ENCODE measurements at regions not wholly inside any gene's neighbourhood (a gene's known extent, or its start where the extent isn't known, plus 50 kb on each side); places are given as distances from the start of the nearest gene placed in this dataset.

DNA sequence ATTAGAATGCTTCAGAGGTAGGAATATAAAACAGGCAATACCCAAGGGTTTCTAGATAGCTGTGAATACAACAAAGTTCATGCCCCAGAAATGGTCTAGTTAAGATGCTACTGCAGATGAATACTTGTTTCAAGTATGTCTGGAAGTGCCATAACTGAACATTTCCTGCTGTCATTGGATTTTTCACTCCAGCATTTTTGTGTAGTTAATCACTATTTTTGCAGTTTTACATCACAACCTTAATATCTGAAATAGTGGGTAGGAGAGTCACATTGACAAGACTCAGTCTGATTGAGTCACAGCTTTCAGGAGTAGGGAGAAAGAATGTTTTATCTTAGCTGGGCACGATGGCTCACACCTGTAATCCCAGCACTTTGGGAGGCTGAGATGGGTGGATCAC is 126.4 kb upstream of the C1orf21 start:
- in situ Hi-C loops (cut with HindIII; ENCODE audit: low sequenced_read_pairs): no loop called here

GRCh38 chr1:184262109-184262508 is 124.7 kb upstream of the C1orf21 start:
- in situ Hi-C loops (cut with HindIII; ENCODE audit: low sequenced_read_pairs): no loop called here

DNA sequence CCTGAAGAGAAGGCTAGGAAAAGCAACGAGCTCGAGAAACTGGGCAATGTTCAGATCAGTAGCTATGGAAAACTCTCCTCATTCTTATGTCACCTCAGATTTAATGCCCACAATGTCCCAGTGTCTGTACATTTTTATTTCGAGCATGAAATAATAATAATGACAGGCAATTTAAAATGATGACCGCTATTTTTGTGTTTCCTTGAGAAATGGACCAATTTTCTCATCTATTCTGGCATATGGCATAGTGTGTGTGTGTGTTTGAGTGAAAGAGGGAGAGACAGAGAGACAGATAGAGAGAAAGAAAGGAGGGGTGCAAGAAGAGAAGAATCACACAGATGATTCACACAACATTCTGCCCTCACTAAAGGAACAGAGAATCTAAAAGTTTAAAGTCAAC is 119.1 kb upstream of the C1orf21 start:
- in situ Hi-C loops (cut with HindIII; ENCODE audit: low sequenced_read_pairs): no loop called here

GRCh38 chr1:184270556-184270955 is 116.3 kb upstream of the C1orf21 start:
- in situ Hi-C loops (cut with HindIII; ENCODE audit: low sequenced_read_pairs): no loop called here

DNA sequence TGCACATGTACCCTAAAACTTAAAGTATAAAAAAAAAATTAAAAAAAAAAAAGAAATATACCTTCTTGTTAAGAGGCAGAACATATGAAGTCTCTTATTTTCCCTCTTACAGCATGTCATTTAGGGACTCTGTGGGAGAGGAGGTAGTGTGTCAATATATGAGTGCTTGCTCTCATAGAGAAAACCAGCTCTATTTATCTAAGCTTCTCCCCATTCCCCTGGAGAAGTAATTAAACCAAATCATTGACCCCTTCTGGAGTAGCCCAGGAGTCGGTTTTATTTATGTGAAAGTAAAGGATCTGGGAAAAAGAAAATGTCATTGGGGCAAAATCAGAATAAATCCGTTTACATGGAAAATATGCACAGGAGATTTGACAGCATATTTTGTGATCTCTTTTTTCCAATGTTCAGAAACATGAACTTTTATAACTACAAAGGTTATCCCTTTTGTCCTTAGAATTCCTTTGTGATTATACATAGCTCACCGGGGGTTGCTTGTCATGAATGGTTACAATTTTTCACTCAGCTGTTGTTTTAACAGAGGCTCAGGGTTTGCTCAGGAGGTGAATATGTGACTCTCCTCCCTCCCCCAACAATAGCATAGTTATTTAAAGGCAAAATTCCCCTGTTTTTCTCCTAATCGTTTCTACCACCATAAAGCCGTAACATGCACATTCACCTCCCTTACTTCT is 114.5 kb upstream of the C1orf21 start:
- in situ Hi-C loops (cut with HindIII; ENCODE audit: low sequenced_read_pairs): no loop called here

DNA sequence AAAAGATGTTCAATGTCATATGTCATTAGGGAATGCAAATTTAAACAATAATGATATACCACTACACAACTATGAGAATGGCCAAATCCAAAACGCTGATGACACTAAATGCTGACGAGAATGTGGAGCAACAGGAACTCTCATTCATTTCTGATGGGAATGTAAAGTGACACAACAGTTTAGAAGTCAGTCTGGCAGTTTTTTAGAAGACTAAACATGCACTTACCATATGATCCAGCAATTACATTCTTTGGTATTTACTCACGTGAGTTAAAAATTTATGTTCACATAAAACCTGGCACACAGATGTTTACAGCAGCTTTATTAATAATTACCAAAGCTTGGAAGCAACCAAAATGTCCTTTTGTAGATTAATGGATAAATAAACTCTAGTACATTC is 110.4 kb upstream of the C1orf21 start:
- in situ Hi-C loops (cut with HindIII; ENCODE audit: low sequenced_read_pairs): no loop called here

GRCh38 chr1:184279911-184280458 is 106.8 kb upstream of the C1orf21 start:
- in situ Hi-C loops (cut with HindIII; ENCODE audit: low sequenced_read_pairs): no loop called here

DNA sequence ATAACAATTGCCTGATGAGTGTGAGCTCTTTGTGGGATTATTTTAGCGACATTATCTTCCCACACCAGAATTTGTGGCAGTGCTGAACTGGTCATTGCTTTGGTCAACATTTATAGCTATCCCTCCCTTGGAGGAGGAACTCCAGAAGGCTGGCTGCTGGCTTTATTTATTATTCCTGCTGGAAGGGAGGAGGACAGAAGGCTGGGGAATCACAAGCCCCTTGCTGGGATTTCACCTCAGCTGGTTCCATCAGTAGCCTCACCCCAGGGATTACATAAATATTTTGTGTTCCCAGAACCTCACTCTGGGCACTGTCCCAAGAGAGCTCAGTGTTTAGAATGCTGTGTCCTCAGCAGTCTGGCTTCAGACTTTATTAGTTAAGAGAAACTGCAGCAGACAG is 102.8 kb upstream of the C1orf21 start:
- in situ Hi-C loops (cut with HindIII; ENCODE audit: low sequenced_read_pairs): no loop called here

- in situ Hi-C loops (cut with HindIII; ENCODE audit: low sequenced_read_pairs): no loop called here
Observed at GRCh38 chr1:184284900-184285299, 101.9 kb upstream of the C1orf21 start.

GRCh38 chr1:184285401-184286087 is 101.3 kb upstream of the C1orf21 start:
- in situ Hi-C loops (cut with HindIII; ENCODE audit: low sequenced_read_pairs): no loop called here

DNA sequence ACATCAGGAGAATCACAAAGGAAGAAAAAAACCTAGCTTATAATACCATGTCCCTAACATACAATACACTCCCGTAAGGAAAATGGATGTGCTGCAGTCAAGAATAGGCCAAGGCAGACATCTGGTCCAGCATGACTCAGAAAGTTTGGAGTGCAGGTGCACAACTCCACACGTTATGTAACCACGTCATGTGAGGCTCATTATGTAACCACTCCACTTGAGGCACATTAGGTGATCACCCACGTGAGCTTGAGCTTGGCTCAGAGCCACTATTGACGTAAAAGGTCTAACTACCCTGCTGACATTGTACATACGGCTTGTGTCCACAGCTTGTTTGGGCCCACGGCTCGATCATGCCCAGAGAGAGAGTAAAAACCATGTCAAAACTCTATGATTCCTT is 99.8 kb upstream of the C1orf21 start:
- in situ Hi-C loops (cut with HindIII; ENCODE audit: low sequenced_read_pairs): no loop called here

GRCh38 chr1:184289825-184290550 is 96.8 kb upstream of the C1orf21 start:
- in situ Hi-C loops (cut with HindIII; ENCODE audit: low sequenced_read_pairs): no loop called here

DNA sequence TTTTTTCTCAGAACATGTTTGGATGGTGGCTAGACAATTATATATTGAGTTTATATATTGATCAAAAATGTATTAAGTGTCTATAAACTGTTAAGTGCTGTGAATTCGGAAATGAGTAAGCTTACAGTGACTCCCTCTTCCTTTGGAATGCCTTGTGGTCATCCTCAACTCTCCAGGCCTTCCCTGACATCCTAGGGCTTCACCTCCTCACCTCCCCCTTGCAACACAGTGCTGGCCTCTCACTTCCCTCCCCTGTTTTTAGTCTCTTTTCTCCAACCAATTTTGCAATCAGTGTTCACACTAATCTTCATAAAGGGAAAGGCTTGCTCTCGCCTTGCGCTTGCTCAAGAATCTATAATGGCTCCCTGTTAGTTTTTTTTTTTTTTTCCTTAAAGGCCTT is 95.1 kb upstream of the C1orf21 start:
- in situ Hi-C loops (cut with HindIII; ENCODE audit: low sequenced_read_pairs): no loop called here

DNA sequence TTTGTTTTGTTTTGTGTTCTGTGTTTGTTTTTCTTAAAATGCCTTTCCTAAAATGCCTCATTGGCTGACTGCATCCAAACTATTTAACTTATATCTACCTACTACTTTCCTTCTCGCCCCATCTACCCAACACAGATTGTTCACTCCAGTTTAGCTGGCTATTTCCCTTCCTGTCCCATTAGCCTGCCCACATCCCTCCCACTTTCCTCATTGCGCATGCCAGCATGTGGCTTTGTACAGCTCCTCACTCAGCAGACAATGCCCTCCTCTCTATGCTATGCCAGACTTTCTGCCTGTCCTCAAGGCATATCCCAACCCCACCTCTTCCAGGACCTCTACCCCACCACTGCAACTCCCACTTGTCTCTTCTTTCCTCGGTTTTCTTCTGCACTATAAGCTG is 94.7 kb upstream of the C1orf21 start:
- in situ Hi-C loops (cut with HindIII; ENCODE audit: low sequenced_read_pairs): no loop called here

GRCh38 chr1:184294101-184294500 is 92.7 kb upstream of the C1orf21 start:
- in situ Hi-C loops (cut with HindIII; ENCODE audit: low sequenced_read_pairs): no loop called here

DNA sequence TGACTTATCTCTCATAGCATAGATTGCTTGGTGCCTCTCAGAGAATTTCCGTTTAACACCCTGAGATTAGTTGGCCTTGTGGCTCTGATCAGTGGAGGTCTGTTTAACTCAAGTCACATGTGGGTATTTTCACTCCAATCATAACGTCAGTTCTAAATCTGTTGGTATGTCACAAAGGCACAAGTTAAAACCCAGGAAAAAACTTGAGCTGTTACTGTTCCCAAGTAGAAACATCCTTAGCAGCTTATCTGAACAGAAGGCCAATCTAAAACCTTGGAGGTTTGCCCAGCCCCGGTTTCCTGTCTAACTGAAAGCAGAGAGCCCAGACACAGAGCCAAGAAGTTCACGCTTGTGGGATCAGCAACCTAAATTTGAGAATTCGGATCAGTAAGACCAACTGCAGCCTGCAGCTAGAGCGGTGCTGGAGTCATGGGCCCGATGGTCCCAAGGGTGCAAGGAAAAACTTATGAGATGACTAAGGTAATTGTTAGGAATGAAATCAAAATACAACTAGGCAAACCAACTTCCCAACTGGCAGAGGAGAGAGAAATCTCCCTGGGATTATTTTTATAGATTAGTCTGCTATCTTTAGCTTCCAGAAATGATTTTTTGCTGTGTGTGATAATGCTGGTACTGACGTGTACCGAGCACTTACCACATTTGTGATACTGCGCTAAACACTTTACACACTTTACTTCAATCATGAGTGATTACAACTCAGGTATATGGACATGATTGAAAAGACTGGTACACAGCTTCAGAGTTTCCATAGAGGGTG is 90.2 kb upstream of the C1orf21 start:
- in situ Hi-C loops (cut with HindIII; ENCODE audit: low sequenced_read_pairs): no loop called here

DNA sequence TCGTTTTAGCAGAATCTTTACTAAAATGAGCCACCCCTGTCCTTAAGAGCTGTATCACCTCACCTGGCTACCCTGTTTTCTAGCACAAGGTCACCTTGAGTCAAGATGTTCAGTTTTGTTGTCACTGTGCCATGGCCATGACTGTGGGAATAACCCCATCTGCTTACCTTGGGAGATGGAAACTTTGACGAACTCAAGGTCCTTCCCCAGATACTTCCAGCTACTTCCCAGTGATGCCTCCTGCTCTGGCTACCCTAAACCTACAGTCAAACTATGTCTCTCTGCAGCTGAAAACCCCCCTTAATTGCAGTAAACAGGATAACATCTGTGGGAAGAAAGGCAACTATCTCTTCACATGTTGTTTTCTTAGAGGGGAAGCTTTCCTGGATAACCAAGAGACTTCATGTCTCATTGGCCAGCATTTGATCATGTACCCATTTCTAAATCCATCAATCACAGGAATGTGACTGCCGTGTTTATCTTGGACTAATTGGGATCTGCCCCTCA is 89.5 kb upstream of the C1orf21 start:
- in situ Hi-C loops (cut with HindIII; ENCODE audit: low sequenced_read_pairs): no loop called here

DNA sequence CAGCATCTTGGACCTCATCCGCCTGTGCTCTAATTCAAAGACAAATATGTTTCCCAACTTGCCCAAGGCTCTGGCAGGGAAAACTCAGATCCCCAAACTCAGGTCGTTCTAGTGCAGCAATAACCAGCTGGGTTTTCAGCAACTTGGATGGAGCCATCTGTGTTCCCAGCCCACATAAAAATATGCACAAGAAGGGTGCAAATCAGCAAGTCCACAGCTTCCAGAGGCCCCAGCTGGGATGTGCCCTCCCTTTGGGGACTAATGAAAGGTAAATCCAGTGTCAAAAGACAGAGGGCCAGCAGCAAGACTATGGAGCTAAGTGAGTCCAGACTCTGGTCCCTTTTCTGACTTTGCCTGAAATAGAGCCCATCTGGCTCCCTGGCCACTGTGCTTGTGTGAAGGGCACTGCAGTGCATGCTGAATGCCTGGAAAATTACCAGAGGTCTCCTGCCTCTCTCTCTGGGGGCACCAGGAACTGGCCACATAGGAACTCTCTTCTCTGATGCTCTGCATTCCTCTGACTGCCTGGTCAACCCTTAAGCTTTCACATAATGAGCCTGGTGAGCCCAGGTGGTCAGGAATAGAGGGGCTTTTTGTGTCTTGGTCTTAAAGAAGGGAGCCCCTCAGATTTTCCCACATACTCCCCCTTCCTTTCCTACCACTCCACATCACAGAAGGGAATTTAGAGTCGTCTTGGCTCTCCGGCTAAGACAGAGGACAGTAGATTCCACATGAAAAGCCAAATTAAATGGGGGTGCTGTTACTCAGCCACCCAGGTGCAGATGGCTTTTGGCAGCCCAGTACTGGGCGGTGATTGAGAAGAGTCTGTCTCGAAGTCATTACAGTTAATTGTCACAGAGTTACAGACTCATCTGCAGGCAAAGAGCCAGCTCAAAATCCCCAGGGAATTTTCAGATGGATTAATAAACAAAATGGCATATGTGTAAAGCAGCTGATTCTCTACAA is 88.1 kb upstream of the C1orf21 start:
- in situ Hi-C loops (cut with HindIII; ENCODE audit: low sequenced_read_pairs): no loop called here

DNA sequence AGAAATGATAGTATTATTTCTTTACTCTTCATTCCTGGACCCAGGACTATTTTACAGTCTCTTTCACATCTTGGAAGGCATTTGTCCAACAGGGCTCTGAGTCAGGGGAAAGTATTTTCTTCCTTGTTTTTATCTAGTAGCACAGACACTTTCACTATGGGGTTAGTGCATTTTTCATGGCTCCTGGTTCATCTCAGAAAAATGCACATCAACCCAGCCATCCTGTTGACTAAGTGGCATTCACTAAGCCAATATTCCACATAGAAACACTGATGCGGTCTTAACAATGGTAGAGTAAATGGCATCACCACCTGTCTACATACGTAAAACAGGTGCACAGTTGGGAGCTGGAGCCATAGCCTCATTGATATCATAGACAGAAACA is 87.4 kb upstream of the C1orf21 start:
- in situ Hi-C loops (cut with HindIII; ENCODE audit: low sequenced_read_pairs): no loop called here

DNA sequence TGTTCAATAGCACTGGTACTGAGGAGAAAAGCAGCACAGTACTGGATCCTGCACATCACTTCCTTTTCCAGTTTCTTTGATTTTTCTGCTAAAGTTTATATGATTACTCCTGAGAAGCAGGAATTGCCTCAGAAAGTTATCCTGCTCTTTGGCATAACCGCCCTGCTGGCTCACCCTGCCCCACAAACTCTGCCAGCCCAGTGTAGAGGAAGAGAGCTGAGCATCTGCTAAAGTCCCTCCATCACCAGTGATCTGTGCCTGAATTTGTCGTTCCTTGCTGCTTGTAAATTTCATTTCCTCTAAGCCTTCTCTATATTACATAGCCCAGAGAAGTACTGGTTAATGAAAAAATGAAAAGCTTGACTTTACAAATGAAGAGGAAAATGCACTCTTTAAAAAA is 87.0 kb upstream of the C1orf21 start:
- in situ Hi-C loops (cut with HindIII; ENCODE audit: low sequenced_read_pairs): no loop called here

All from endothelial cell of hepatic sinusoid (primary cell).